ENCODE measurements at regions not wholly inside any gene's neighbourhood (a gene's known extent, or its start where the extent isn't known, plus 50 kb on each side); places are given as distances from the start of the nearest gene placed in this dataset.

DNA sequence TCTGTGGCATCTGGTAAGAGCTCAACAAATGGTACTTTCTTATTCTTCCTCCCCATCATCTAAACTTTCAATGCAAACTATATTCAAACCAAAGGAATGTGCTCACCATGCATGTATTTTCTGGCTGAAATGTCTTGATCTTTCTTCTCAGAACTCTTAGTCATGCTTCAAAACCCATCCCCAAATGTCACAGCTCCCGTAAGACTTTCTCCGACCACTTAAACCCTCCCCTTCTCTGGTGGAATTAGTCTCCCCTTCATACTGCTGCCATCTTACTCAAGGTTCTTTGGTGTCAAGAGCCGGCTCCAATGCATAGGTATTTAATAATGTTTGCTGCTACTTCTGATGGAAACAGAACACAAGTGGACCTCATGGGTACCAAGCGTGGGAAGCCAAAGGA is 538.1 kb downstream of the MATN1 start:
- Histone ChIP-seq H2AFZ (ENCODE audit: low read length) (no peak overlapping the region), H3K4me2 (ENCODE audit: low read depth, low read length) (no peak overlapping the region), H3K4me3 (replicated peaks in 1 of 3; ENCODE audit: insufficient read depth in 1 of 3, low read depth in 2 of 3, low read length in 3 of 3) (no peak overlapping the region), H3K27me3 (ENCODE audit: control insufficient read depth in 1 of 2, insufficient read depth in 2 of 2, low read length in 2 of 2) (no peaks in the 10 kb centered on the region), H3K4me1 (ENCODE audit: insufficient read depth, low read length) (no peaks in the 10 kb centered on the region), H3K9ac (ENCODE audit: insufficient read depth, low read depth, low read length) (no peak overlapping the region), H3K27ac (ENCODE audit: extremely low read length, insufficient read depth, low read length) (no peak overlapping the region), H3K79me2 (ENCODE audit: insufficient read depth, low read length) (no peaks in the 10 kb centered on the region), H3K36me3 (replicated peaks in 1 of 2; ENCODE audit: control insufficient read depth in 1 of 2, insufficient read depth in 2 of 2, low read length in 2 of 2) (no peaks in the 10 kb centered on the region), H4K20me1 (ENCODE audit: insufficient read depth, low read length) (no peaks in the 10 kb centered on the region), H3K9me3 (ENCODE audit: low read length) (no peaks in the 10 kb centered on the region)
- in situ Hi-C loops (cut with HindIII; ENCODE audit: extremely low pct_ligation_motif_present, low pct_unique_long_range_greater_than_20kb): no loop called here
- ATAC-seq (no peak), FAIRE-seq (no peak), DNase-seq (ENCODE audit: low spot score) (no peak)
- ChIA-PET POLR2A (no interaction called here), CTCF (ENCODE audit: low intra/inter-chr PET ratio, low total read pairs) (no interaction called here)
- WGBS (ENCODE audit: low lambda C conversion rate): 13% methylated on average over 4 of the region's 4 CpGs
- no TSS peak for BruUV-seq (replicated peaks)
- TF ChIP-seq MAX (IDR thresholded peaks at IDR 0.05) (no peak), ZKSCAN8 (CRISPR knock-in tag; IDR thresholded peaks at IDR 0.05; ENCODE audit: borderline replicate concordance) (no peak)
- intact Hi-C loops (cut with micrococcal nuclease; ENCODE audit: unreplicated experiment): no loop called here

- H3K4me1 ChIP-seq (ENCODE audit: insufficient read depth, low read length): no peaks in the 10 kb centered on the region
- ATAC-seq (no peak), FAIRE-seq (no peak), DNase-seq (ENCODE audit: low spot score) (no peak)
- ChIA-PET CTCF (ENCODE audit: low intra/inter-chr PET ratio, low total read pairs) (no interaction called here), POLR2A (interaction anchor here (0.7 kb wide), 1 partner anchor 234 kb away, joined by 3 read pairs; no protein-coding TSS in a partner anchor)
- intact Hi-C loops (cut with micrococcal nuclease; ENCODE audit: unreplicated experiment): no loop called here
- H3K27ac ChIP-seq (ENCODE audit: extremely low read length, insufficient read depth, low read length): no peak overlapping the region
- H3K9ac ChIP-seq (ENCODE audit: insufficient read depth, low read depth, low read length): no peak overlapping the region
- H3K9me3 ChIP-seq (ENCODE audit: low read length): no peaks in the 10 kb centered on the region
- TF ChIP-seq, protein P1, sequence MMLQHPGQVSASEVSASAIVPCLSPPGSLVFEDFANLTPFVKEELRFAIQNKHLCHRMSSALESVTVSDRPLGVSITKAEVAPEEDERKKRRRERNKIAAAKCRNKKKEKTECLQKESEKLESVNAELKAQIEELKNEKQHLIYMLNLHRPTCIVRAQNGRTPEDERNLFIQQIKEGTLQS (CRISPR knock-in tag; IDR thresholded peaks at IDR 0.05): no peak
- TF ChIP-seq PRDM10 (CRISPR knock-in tag; IDR thresholded peaks at IDR 0.05; ENCODE audit: low read depth) (no peak), ZNF704 (CRISPR knock-in tag; IDR thresholded peaks at IDR 0.05; ENCODE audit: borderline replicate concordance) (no peak), CHD2 (IDR thresholded peaks at IDR 0.05; ENCODE audit: low read depth, low read length) (no peak), MXD4 (CRISPR knock-in tag; IDR thresholded peaks at IDR 0.05) (no peak)
- no peak overlapping the region for H3K4me3 ChIP-seq (replicated peaks in 1 of 3; ENCODE audit: insufficient read depth in 1 of 3, low read depth in 2 of 3, low read length in 3 of 3)
- no peaks in the 10 kb centered on the region for H3K27me3 ChIP-seq (ENCODE audit: control insufficient read depth in 1 of 2, insufficient read depth in 2 of 2, low read length in 2 of 2)
- no peaks in the 10 kb centered on the region for H3K79me2 ChIP-seq (ENCODE audit: insufficient read depth, low read length)
- H4K20me1 ChIP-seq (ENCODE audit: insufficient read depth, low read length): no peaks in the 10 kb centered on the region
- H2AFZ ChIP-seq (ENCODE audit: low read length): no peak overlapping the region
- no peaks in the 10 kb centered on the region for H3K36me3 ChIP-seq (replicated peaks in 1 of 2; ENCODE audit: control insufficient read depth in 1 of 2, insufficient read depth in 2 of 2, low read length in 2 of 2)
- no TSS peak for BruUV-seq (replicated peaks)
- H3K4me2 ChIP-seq (ENCODE audit: low read depth, low read length): no peak overlapping the region
- WGBS (ENCODE audit: low lambda C conversion rate): 0% methylated on average over 1 of the region's 1 CpG
- in situ Hi-C loops (cut with HindIII; ENCODE audit: extremely low pct_ligation_motif_present, low pct_unique_long_range_greater_than_20kb): no loop called here
These were observed 538.8 kb downstream of the MATN1 start for GRCh38 chr1:30184393-30185141.
